PFSK-1 (cell line): ENCODE measurements at regions not wholly inside any gene's neighbourhood (a gene's known extent, or its start where the extent isn't known, plus 50 kb on each side); places are given as distances from the start of the nearest gene placed in this dataset.

Experiments used
- FOXP2 ChIP-seq: optimal IDR thresholded peaks from 2 replicates; pipeline ENCODE3; 2011; ENCODE audit warnings: borderline replicate concordance, control low read depth, inconsistent platforms; ENCODE audit not compliant: insufficient read depth; ENCODE audit errors: extremely low read length, extremely low read depth
- POLR2AphosphoS5 ChIP-seq: IDR thresholded peaks from 2 replicates; pipeline ENCODE4 v1.6.1; 2012; ENCODE audit warnings: low read depth, mild to moderate bottlenecking, control low read depth, low read length, moderate library complexity
- REST ChIP-seq, 2 experiments: IDR thresholded peaks; 2 replicates each; pipeline versions ENCODE4 v1.6.1 to v1.8.0; 2011 to 2012; ENCODE audit warnings: low read depth in 2 of 2, low read length in 2 of 2, control low read depth in 1 of 2, inconsistent platforms in 1 of 2, mild to moderate bottlenecking in 1 of 2, moderate library complexity in 1 of 2; ENCODE audit not compliant: insufficient read depth in 1 of 2
- SIN3A ChIP-seq: IDR thresholded peaks from 2 replicates; pipeline ENCODE4 v1.6.1; 2012; ENCODE audit warnings: mild to moderate bottlenecking, low read length, moderate library complexity, borderline replicate concordance; ENCODE audit not compliant: insufficient read depth
- TAF1 ChIP-seq: IDR thresholded peaks from 2 replicates; pipeline ENCODE4 v1.6.1; 2012; ENCODE audit warnings: low read length, control low read depth, borderline replicate concordance; ENCODE audit not compliant: insufficient read depth

- no peak for TF ChIP-seq REST (IDR thresholded peaks at IDR 0.05; ENCODE audit: insufficient read depth in 1 of 2, low read depth in 2 of 2, low read length in 2 of 2)
- no peak for TF ChIP-seq FOXP2
- TF ChIP-seq SIN3A, result no peak
- TF ChIP-seq TAF1, result no peak
- no peak for TF ChIP-seq POLR2AphosphoS5
Measured at GRCh38 chr9:89992326-89993198, 387.8 kb downstream of the GADD45G start.

- TF ChIP-seq FOXP2 (no peak), POLR2AphosphoS5 (no peak), SIN3A (no peak), REST (IDR thresholded peaks at IDR 0.05; ENCODE audit: insufficient read depth in 1 of 2, low read depth in 2 of 2, low read length in 2 of 2) (no peak), TAF1 (no peak)
Measured at GRCh38 chr9:89993678-89994630, 389.1 kb downstream of the GADD45G start.

GRCh38 chr9:89994988-89995613 is 390.3 kb downstream of the GADD45G start:
- TF ChIP-seq FOXP2 (no peak), SIN3A (no peak), REST (IDR thresholded peaks at IDR 0.05; ENCODE audit: insufficient read depth in 1 of 2, low read depth in 2 of 2, low read length in 2 of 2) (no peak), TAF1 (no peak), POLR2AphosphoS5 (no peak)

DNA sequence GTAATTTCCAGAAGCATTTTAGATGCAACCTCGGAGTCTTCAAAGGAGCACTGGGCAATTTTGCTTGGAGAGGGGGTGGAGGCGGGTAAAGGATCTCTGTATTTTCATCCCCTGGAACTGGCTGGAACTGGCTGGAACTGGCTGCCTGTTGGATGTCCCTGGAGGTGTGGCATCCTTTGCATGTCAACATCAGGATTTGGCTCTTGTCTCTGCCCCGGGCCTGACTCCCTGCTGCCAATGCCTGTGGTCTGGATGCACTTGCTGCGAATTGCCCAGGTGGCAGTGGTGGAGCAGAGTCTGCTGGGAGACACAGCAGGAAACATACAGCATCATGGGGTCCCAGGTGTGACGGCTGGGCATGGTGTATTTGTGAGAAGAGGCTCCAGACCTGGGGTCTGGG is 391.3 kb downstream of the GADD45G start:
- TF ChIP-seq POLR2AphosphoS5 (no peak), REST (IDR thresholded peaks at IDR 0.05; ENCODE audit: insufficient read depth in 1 of 2, low read depth in 2 of 2, low read length in 2 of 2) (no peak), FOXP2 (no peak), SIN3A (no peak), TAF1 (no peak)
